GM23338 (cell line): ENCODE measurements at regions not wholly inside any gene's neighbourhood (a gene's known extent, or its start where the extent isn't known, plus 50 kb on each side); places are given as distances from the start of the nearest gene placed in this dataset.

Source experiments
- ATAC-seq: fragments of 200-7000 bp; cut with Tn5 transposase; 3 replicates; pipeline ENCODE4 v1.9.1; 2020
- DNase-seq: peaks from one replicate; pipeline ENCODE4 v3.0.0-alpha.2; 2015; ENCODE audit warnings: low spot score
- H2AFZ ChIP-seq: fragments of 200-600 bp; sonication (generic); 2 replicates; pipeline ENCODE4 v1.8.0; 2016; ENCODE audit warnings: antibody characterized with exemption, mild to moderate bottlenecking, moderate library complexity
- H3F3A ChIP-seq: fragments of 200-600 bp; sonication (generic); replicated peaks from 2 replicates; pipeline ENCODE4 v1.8.0; 2017; ENCODE audit warnings: antibody characterized with exemption, mixed run types, low read depth
- H3K27ac ChIP-seq: fragments of 200-600 bp; sonication (generic); 2 replicates; pipeline ENCODE4 v1.6.1; 2016; ENCODE audit warnings: low read depth
- H3K27me3 ChIP-seq: fragments of 200-600 bp; sonication (generic); 2 replicates; pipeline ENCODE4 v1.8.0; 2016; ENCODE audit warnings: mild to moderate bottlenecking, mixed run types, moderate library complexity; ENCODE audit not compliant: insufficient read depth
- H3K36me3 ChIP-seq: fragments of 200-600 bp; sonication (generic); 2 replicates; pipeline ENCODE4 v1.8.0; 2016; ENCODE audit warnings: mild to moderate bottlenecking; ENCODE audit not compliant: insufficient read depth
- H3K4me1 ChIP-seq: fragments of 200-600 bp; sonication (generic); 2 replicates; pipeline ENCODE4 v1.8.0; 2016; ENCODE audit warnings: mild to moderate bottlenecking, moderate library complexity; ENCODE audit not compliant: insufficient read depth
- H3K4me2 ChIP-seq: fragments of 200-600 bp; sonication (generic); 2 replicates; pipeline ENCODE4 v1.7.1; 2017; ENCODE audit warnings: mixed run types
- H3K4me3 ChIP-seq: fragments of 200-600 bp; sonication (generic); 2 replicates; pipeline ENCODE4 v1.6.1; 2016; ENCODE audit warnings: mixed run types
- H3K79me2 ChIP-seq: fragments of 200-600 bp; sonication (generic); replicated peaks from 2 replicates; pipeline ENCODE4 v1.8.0; 2017; ENCODE audit warnings: mild to moderate bottlenecking; ENCODE audit not compliant: insufficient read depth
- H3K9me2 ChIP-seq: fragments of 200-600 bp; sonication (generic); 2 replicates; pipeline ENCODE4 v1.8.0; 2017; ENCODE audit not compliant: insufficient read depth
- H4K20me1 ChIP-seq: fragments of 200-600 bp; sonication (generic); replicated peaks from 2 replicates; pipeline ENCODE4 v1.8.0; 2017; ENCODE audit warnings: mild to moderate bottlenecking; ENCODE audit not compliant: insufficient read depth
- H3K27ac Mint-ChIP-seq: 2 replicates; pipeline ENCODE4 v1.8.0; 2020; ENCODE audit warnings: inconsistent platforms, mild to moderate bottlenecking, moderate library complexity, mixed read lengths
- H3K27me3 Mint-ChIP-seq: 3 replicates; pipeline ENCODE4 v1.8.0; 2022; ENCODE audit warnings: low read depth, mild to moderate bottlenecking, moderate library complexity, mixed read lengths, inconsistent platforms; ENCODE audit not compliant: insufficient read depth, poor library complexity
- H3K36me3 Mint-ChIP-seq: 3 replicates; pipeline ENCODE4 v1.8.0; 2021; ENCODE audit warnings: low read depth, mild to moderate bottlenecking, inconsistent platforms, moderate library complexity, mixed read lengths
- H3K4me1 Mint-ChIP-seq: 3 replicates; pipeline ENCODE4 v1.8.0; 2020; ENCODE audit warnings: mild to moderate bottlenecking, inconsistent platforms, mixed read lengths
- H3K4me3 Mint-ChIP-seq: 3 replicates; pipeline ENCODE4 v1.8.0; 2021; ENCODE audit warnings: moderate library complexity, mild to moderate bottlenecking, inconsistent platforms, mixed read lengths
- H3K9me3 Mint-ChIP-seq: 3 replicates; pipeline ENCODE4 v1.8.0; 2020; ENCODE audit warnings: moderate library complexity, mild to moderate bottlenecking, inconsistent platforms, mixed read lengths
- NANOG ChIP-seq: IDR thresholded peaks from 2 replicates; pipeline ENCODE4 v1.6.1; 2016; ENCODE audit warnings: antibody characterized with exemption, borderline replicate concordance
- REST ChIP-seq: IDR thresholded peaks from one replicate; pipeline ENCODE4 v1.6.1; 2018; ENCODE audit warnings: antibody characterized with exemption; ENCODE audit not compliant: unreplicated experiment
- ZNF114 ChIP-seq: fragments of 250-450 bp; sonication (Bioruptor Pico); IDR thresholded peaks from 2 replicates; pipeline ENCODE4 v1.5.0; 2020; ENCODE audit warnings: mild to moderate bottlenecking, moderate library complexity
- ZNF331 ChIP-seq: fragments of 250-450 bp; sonication (Bioruptor Pico); IDR thresholded peaks from 2 replicates; pipeline ENCODE4 v1.5.0; 2020; ENCODE audit warnings: low read depth, mild to moderate bottlenecking, moderate library complexity
- ZNF462 ChIP-seq: fragments of 250-450 bp; sonication (Bioruptor Pico); IDR thresholded peaks from 2 replicates; pipeline ENCODE4 v1.5.0; 2020; ENCODE audit warnings: mild to moderate bottlenecking, moderate library complexity

- TF ChIP-seq ZNF462 (CRISPR knock-in tag), result no peak
- no peak for TF ChIP-seq ZNF114 (CRISPR knock-in tag)
Measured at GRCh38 chr15:97235611-97235985, 724.9 kb upstream of the ARRDC4 start (continued).

- no peak overlapping the region for H3K27ac Mint-ChIP-seq
- ATAC-seq (no peak), DNase-seq (no peak)
- no peak overlapping the region for H3K27ac ChIP-seq
- peaks cover 2% of the 10 kb centered on the region; the same call in 2 of the 3 replicates for H3K4me1 Mint-ChIP-seq
- H3K4me2 ChIP-seq, result no peak overlapping the region
- no peaks in the 10 kb centered on the region for H3K36me3 ChIP-seq
- H3K36me3 Mint-ChIP-seq, result no peaks in the 10 kb centered on the region
- H3K4me3 Mint-ChIP-seq, result no peak overlapping the region
- no peak overlapping the region for H2AFZ ChIP-seq
- H3K9me3 Mint-ChIP-seq, result peaks cover 4% of the 10 kb centered on the region; the same call in 1 of the 3 replicates
- H4K20me1 ChIP-seq, result no peaks in the 10 kb centered on the region
- H3K9me2 ChIP-seq, result no peaks in the 10 kb centered on the region
- H3K79me2 ChIP-seq, result no peaks in the 10 kb centered on the region
- no peaks in the 10 kb centered on the region for H3K4me1 ChIP-seq
- no peaks in the 10 kb centered on the region for H3F3A ChIP-seq
- H3K27me3 Mint-ChIP-seq, result no peaks in the 10 kb centered on the region
- no peak overlapping the region for H3K4me3 ChIP-seq
- no peaks in the 10 kb centered on the region for H3K27me3 ChIP-seq
- no peak for TF ChIP-seq ZNF462 (CRISPR knock-in tag)
- TF ChIP-seq NANOG, result no peak
- TF ChIP-seq REST, result no peak
- no peak for TF ChIP-seq ZNF331 (CRISPR knock-in tag)
Measured at GRCh38 chr15:97236140-97236539, 724.4 kb upstream of the ARRDC4 start.
